Stimulated activated CD4-positive, alpha-beta T cell treated with anti-CD3 and anti-CD28 coated beads, Interleukin-2, amount 100 ng/mL, for 24 hours (primary cell): ENCODE measurements at regions not wholly inside any gene's neighbourhood (a gene's known extent, or its start where the extent isn't known, plus 50 kb on each side); places are given as distances from the start of the nearest gene placed in this dataset.
"Not testable (repeated sequence)": the region's sequence is repeated elsewhere in the genome, so short reads cannot be mapped to it uniquely, and the experiment has no call there.

Source experiments
- DNase-seq, 2 donors: peaks; one replicate each; pipeline ENCODE4 v3.0.0-alpha.2; 2020

- no peak for DNase-seq
Measured at GRCh38 chrX:109155161-109155560, 326.7 kb downstream of the GUCY2F start.

GRCh38 chrX:109144173-109144572 lies 337.7 kb downstream of the GUCY2F start:
- not testable (repeated sequence) for DNase-seq

- no peak for DNase-seq
Measured at GRCh38 chrX:109140463-109140862, 341.4 kb downstream of the GUCY2F start.

GRCh38 chrX:109134777-109135176 lies 347.1 kb downstream of the GUCY2F start:
- no peak for DNase-seq

GRCh38 chrX:109125304-109125703 lies 356.6 kb downstream of the GUCY2F start:
- no peak for DNase-seq

GRCh38 chrX:109089359-109089758 lies 353.0 kb upstream of the IRS4 start:
- no peak for DNase-seq

- no peak for DNase-seq
Measured at GRCh38 chrX:109077788-109078187, 341.4 kb upstream of the IRS4 start.

- DNase-seq, result peak; percentile 21 to 24
Measured at GRCh38 chrX:109054181-109054581, 317.8 kb upstream of the IRS4 start.

GRCh38 chrX:109049903-109050302 lies 313.5 kb upstream of the IRS4 start:
- DNase-seq, result no peak

GRCh38 chrX:109049416-109049815 lies 313.1 kb upstream of the IRS4 start:
- DNase-seq, result no peak

- DNase-seq, result no peak
Measured at GRCh38 chrX:109040057-109040456, 303.7 kb upstream of the IRS4 start.

GRCh38 chrX:109036624-109037023 lies 300.3 kb upstream of the IRS4 start:
- DNase-seq, result no peak

- no peak for DNase-seq
Measured at GRCh38 chrX:108993909-108994308, 257.5 kb upstream of the IRS4 start.

- not testable (repeated sequence) for DNase-seq
Measured at GRCh38 chrX:108972899-108973298, 236.5 kb upstream of the IRS4 start.

GRCh38 chrX:108947205-108947604 lies 210.8 kb upstream of the IRS4 start:
- DNase-seq, result no peak

GRCh38 chrX:108946531-108946930 lies 210.2 kb upstream of the IRS4 start:
- no peak for DNase-seq

- DNase-seq, result no peak
Measured at GRCh38 chrX:108945883-108946523, 209.6 kb upstream of the IRS4 start.

GRCh38 chrX:108914791-108915190 lies 178.4 kb upstream of the IRS4 start:
- no peak for DNase-seq

GRCh38 chrX:108903831-108904230 lies 167.5 kb upstream of the IRS4 start:
- DNase-seq, result not testable (repeated sequence)

GRCh38 chrX:108900333-108900732 lies 164.0 kb upstream of the IRS4 start:
- DNase-seq, result no peak

GRCh38 chrX:108896349-108896748 lies 160.0 kb upstream of the IRS4 start:
- DNase-seq, result not testable (repeated sequence)

- no peak for DNase-seq
Measured at GRCh38 chrX:108892501-108892900, 156.1 kb upstream of the IRS4 start.

- DNase-seq, result no peak
Measured at GRCh38 chrX:108875548-108875947, 139.2 kb upstream of the IRS4 start.

- DNase-seq, result not testable (repeated sequence)
Measured at GRCh38 chrX:108843039-108843438, 106.7 kb upstream of the IRS4 start.

GRCh38 chrX:108833993-108834392 lies 97.6 kb upstream of the IRS4 start:
- DNase-seq, result no peak
